ENCODE measurements at regions not wholly inside any gene's neighbourhood (a gene's known extent, or its start where the extent isn't known, plus 50 kb on each side); places are given as distances from the start of the nearest gene placed in this dataset.
A peak's percentile ranks its signal among the peaks of the same experiment; 100 is the strongest.

DNA sequence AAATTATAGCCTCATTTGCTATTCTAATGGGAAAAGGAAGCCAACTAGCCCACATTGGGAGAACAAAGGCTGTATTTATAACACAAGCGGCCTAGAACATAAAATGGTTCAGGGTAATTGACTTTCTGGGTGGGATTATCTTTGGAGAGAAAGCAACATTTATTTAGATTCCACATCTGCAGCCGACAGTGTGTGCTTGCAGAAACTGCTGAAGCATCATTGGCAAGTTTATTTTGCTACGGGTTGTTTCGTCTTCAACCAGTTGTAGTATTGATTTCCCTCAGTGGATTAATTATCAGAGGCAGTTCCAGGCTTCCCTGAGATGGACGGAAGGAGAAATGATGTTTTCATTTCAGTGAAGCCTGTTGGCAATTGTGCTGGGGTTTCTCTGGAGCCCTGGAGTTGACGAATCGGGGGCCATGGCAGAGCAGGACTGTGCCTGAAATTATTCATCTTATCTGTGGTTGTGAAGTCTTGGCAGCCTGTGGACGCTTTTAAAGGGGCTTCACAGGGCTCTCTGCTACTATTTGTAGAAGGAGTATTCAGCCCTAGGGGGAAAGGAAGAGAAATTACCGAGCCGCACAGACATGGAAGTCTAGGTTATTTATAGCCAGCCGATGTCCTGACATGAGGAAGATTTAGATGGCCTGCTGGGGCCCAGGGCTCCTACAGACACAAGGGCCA lies 290.6 kb upstream of the IRX4 start:
- Histone ChIP-seq H3K4me3 (no peak overlapping the region), H3K27me3 (replicated peaks in 1 of 7) (peaks cover 0 to 30% (median 0%) of the 10 kb centered on the region in 7 donors), H3K4me1 (no peaks in the 10 kb centered on the region), H3K9me3 (no peaks in the 10 kb centered on the region), H3K27ac (no peak overlapping the region), H3K36me3 (no peaks in the 10 kb centered on the region)
- intact Hi-C loops (cut with DNase I; ENCODE audit: low total_unique reads): no loop called here
- no peak for TF ChIP-seq POLR2A (IDR thresholded peaks at IDR 0.05)
- TF ChIP-seq, protein P1, sequence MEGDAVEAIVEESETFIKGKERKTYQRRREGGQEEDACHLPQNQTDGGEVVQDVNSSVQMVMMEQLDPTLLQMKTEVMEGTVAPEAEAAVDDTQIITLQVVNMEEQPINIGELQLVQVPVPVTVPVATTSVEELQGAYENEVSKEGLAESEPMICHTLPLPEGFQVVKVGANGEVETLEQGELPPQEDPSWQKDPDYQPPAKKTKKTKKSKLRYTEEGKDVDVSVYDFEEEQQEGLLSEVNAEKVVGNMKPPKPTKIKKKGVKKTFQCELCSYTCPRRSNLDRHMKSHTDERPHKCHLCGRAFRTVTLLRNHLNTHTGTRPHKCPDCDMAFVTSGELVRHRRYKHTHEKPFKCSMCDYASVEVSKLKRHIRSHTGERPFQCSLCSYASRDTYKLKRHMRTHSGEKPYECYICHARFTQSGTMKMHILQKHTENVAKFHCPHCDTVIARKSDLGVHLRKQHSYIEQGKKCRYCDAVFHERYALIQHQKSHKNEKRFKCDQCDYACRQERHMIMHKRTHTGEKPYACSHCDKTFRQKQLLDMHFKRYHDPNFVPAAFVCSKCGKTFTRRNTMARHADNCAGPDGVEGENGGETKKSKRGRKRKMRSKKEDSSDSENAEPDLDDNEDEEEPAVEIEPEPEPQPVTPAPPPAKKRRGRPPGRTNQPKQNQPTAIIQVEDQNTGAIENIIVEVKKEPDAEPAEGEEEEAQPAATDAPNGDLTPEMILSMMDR (IDR thresholded peaks at IDR 0.05 in 8 of 11, conservative IDR thresholded peaks at IDR 0.05 in 3 of 11): no peak
- TF ChIP-seq POLR2AphosphoS5 (IDR thresholded peaks at IDR 0.05): no peak
- 42 to 49% (median 45%) methylated on average over 11 of the region's 11 CpGs for WGBS, 5 donors
- DNase-seq: peak; percentile 24

DNA sequence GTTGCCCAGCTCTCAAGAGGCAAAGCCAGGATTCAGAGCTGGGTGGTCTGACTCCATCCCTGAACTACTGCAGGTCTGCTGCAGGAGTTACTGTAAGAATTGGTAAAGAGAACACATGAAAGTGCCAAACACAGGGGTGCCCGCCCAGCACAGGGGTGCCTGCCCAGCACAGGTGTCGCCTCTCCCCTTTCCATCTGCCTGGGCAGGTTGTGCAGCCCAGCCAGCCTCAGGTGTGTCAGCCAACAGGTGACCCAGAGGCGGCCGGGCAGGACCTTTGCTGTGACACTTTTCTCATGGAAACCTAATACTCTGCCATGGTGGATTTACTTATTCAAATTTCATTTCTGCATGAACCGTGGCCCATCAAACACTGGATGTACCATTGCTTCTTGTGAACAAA lies 289.7 kb upstream of the IRX4 start:
- Histone ChIP-seq H3K27me3 (replicated peaks in 1 of 7) (peaks cover 0 to 33% (median 0%) of the 10 kb centered on the region in 7 donors), H3K4me3 (no peak overlapping the region), H3K36me3 (no peaks in the 10 kb centered on the region), H3K4me1 (no peaks in the 10 kb centered on the region), H3K27ac (no peak overlapping the region), H3K9me3 (no peaks in the 10 kb centered on the region)
- 78 to 89% (median 85%) methylated on average over 4 to 5 of the region's 5 CpGs for whole genome bisulfite sequencing, 5 donors
- intact Hi-C loops (cut with DNase I; ENCODE audit: low total_unique reads): no loop called here
- peak; percentile 55 for DNase-seq
- TF ChIP-seq POLR2A (IDR thresholded peaks at IDR 0.05) (no peak), POLR2AphosphoS5 (IDR thresholded peaks at IDR 0.05) (no peak)
- TF ChIP-seq, protein P1 (IDR thresholded peaks at IDR 0.05 in 8 of 11, conservative IDR thresholded peaks at IDR 0.05 in 3 of 11): no peak

DNA sequence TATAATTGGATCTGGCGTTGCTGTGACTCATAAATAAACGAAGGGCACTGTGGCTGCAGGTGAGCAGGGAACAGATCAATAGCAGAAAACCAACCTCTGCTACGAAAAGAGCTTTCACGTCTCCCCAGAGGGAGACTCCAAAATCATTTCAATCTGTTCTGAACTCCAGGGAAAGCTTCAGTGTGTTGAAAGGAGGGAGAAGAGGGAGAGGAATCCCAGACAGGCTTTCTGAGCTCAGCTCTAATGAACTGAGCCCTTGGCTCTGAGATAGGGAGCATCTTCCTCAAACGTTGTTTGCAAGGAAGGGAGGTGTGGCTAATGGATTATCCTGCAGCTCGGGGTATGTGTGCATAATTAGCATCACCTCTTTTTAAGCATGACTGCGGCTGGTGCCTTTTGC lies 288.0 kb upstream of the IRX4 start:
- DNase-seq: no peak
- intact Hi-C loops (cut with DNase I; ENCODE audit: low total_unique reads): no loop called here
- H3K27ac ChIP-seq: no peak overlapping the region
- H3K27me3 ChIP-seq (replicated peaks in 1 of 7): peaks cover 0 to 39% (median 0%) of the 10 kb centered on the region in 7 donors
- H3K4me1 ChIP-seq: no peaks in the 10 kb centered on the region
- WGBS, 5 donors: 55 to 62% (median 60%) methylated on average over 7 of the region's 7 CpGs
- TF ChIP-seq POLR2A (IDR thresholded peaks at IDR 0.05) (no peak), POLR2AphosphoS5 (IDR thresholded peaks at IDR 0.05) (no peak)
- TF ChIP-seq, protein P1 (IDR thresholded peaks at IDR 0.05 in 8 of 11, conservative IDR thresholded peaks at IDR 0.05 in 3 of 11): no peak
- H3K4me3 ChIP-seq: no peak overlapping the region
- no peaks in the 10 kb centered on the region for H3K9me3 ChIP-seq
- no peaks in the 10 kb centered on the region for H3K36me3 ChIP-seq

DNA sequence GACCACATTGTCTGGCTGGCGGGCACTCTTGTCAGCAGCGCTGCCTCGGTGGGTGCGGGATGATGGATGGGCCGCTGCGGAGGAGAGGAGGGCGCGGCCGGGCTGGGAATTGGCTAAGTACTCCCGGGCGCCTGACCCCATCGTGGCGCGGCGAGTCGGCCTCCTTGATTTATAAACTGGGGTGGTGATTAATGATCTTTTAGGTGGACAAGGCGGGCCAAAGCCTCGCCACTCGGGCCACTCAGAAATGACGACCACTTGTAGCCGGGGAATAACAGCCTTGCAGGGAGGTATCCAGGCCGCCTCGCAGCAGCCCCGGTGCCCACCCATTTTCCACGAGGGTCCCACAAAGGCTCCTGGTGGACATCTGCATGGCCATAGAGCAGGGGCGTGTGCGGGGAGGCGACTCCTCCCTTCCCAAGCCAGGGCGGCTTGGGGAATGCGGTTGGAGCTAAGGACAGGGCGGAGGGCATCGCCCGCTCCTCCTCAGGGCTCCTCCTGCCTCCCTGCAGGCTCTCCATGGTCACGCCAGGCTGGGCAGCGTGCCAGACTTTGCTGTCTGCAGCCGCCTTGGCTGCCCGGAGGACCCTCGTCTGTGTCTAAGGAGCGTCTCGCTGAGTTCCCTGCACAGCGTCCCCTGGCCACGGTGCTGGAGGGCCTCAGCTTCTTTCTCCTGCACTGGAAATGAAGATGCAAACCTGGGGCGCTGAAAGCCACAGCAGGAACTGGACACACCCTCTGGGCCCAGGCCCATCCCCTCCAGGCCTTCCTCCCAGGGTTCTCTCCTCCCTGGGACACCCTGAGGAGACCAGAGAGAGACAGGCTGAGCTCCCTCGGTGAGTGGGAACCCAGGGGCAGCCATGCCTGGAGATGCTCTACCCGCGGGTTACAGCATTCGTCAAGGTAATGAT lies 287.4 kb upstream of the IRX4 start:
- no peaks in the 10 kb centered on the region for H3K36me3 ChIP-seq
- no peaks in the 10 kb centered on the region for H3K4me1 ChIP-seq
- WGBS, 5 donors: 60 to 77% (median 76%) methylated on average over 28 to 47 of the region's 47 CpGs
- no peak overlapping the region for H3K27ac ChIP-seq
- H3K9me3 ChIP-seq: no peaks in the 10 kb centered on the region
- intact Hi-C loops (cut with DNase I; ENCODE audit: low total_unique reads): no loop called here
- DNase-seq: peak; percentile 68
- no peak overlapping the region for H3K4me3 ChIP-seq
- TF ChIP-seq, protein P1 (IDR thresholded peaks at IDR 0.05 in 8 of 11, conservative IDR thresholded peaks at IDR 0.05 in 3 of 11): no peak
- TF ChIP-seq POLR2AphosphoS5 (IDR thresholded peaks at IDR 0.05) (no peak), POLR2A (IDR thresholded peaks at IDR 0.05) (no peak)
- peaks cover 0 to 36% (median 0%) of the 10 kb centered on the region in 7 donors for H3K27me3 ChIP-seq (replicated peaks in 1 of 7)

Data from spleen (tissue), 11 donors.